Natural killer cell treated with Interleukin-12 subunit alpha and Interleukin-12 subunit beta and Interleukin-15 and Interleukin-18, amount 100 ng/mL, for 72 hours (primary cell): ENCODE measurements at regions not wholly inside any gene's neighbourhood (a gene's known extent, or its start where the extent isn't known, plus 50 kb on each side); places are given as distances from the start of the nearest gene placed in this dataset.

Source experiments
- ATAC-seq, 2 donors: fragments of 150-1000 bp; cut with Tn5 transposase in 1 of 2; sonication (Bioruptor Pico), chemical (Tn5 transposase) in 1 of 2; 2 replicates each; pipeline ENCODE4 v1.10.0; 2021
- DNase-seq: peaks from one replicate; pipeline ENCODE4 v3.0.0; 2022; ENCODE audit warnings: low spot score
- H3K27ac Mint-ChIP-seq, 2 donors: 1 replicate in 1 of 2; 2 replicates in 1 of 2; pipeline ENCODE4 v1.8.0; 2022; ENCODE audit warnings: mixed read lengths in 2 of 2, mild to moderate bottlenecking in 1 of 2, moderate library complexity in 1 of 2
- H3K27me3 Mint-ChIP-seq, 2 donors: 1 replicate in 1 of 2; 2 replicates in 1 of 2; pipeline ENCODE4 v1.8.0; 2022; ENCODE audit warnings: mixed read lengths in 2 of 2
- H3K36me3 Mint-ChIP-seq: one replicate; pipeline ENCODE4 v1.8.0; 2022; ENCODE audit warnings: mixed read lengths
- H3K4me1 Mint-ChIP-seq, 2 donors: 1 replicate in 1 of 2; 2 replicates in 1 of 2; pipeline ENCODE4 v1.8.0; 2022; ENCODE audit warnings: low read depth in 2 of 2, mixed read lengths in 2 of 2, mild to moderate bottlenecking in 1 of 2
- H3K4me3 Mint-ChIP-seq: one replicate; pipeline ENCODE4 v1.8.0; 2022; ENCODE audit warnings: mixed read lengths
- H3K9me3 Mint-ChIP-seq: 2 replicates; pipeline ENCODE4 v1.8.0; 2022; ENCODE audit warnings: mixed read lengths

DNA sequence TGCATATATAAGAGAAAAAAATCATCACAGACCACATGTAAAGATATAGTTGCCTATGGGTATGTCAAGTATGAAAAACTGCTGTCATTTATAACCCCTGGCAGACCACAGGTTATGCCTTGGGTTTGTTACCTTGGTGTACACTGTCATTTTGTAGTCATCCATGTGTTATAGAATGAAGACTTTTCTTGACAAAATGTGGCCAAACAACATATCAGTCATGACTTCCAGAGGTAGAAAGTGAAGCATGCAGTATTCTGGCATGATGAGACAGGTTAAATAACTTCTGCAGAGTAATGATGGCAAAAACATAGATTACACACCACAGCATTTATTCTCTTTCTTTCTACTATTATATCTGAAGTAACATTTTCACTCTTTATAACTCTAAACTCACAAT, 74.9 kb upstream of the NEUROD1 start:
- H3K9me3 Mint-ChIP-seq = peaks cover 3% of the 10 kb centered on the region
- DNase-seq = no peak
- no peaks in the 10 kb centered on the region for H3K36me3 Mint-ChIP-seq
- no peaks in the 10 kb centered on the region for H3K4me1 Mint-ChIP-seq
- no peak overlapping the region for H3K4me3 Mint-ChIP-seq
- no peak for ATAC-seq
- peaks cover 20 to 57% of the 10 kb centered on the region in 2 donors for H3K27me3 Mint-ChIP-seq
- no peak overlapping the region for H3K27ac Mint-ChIP-seq

DNA sequence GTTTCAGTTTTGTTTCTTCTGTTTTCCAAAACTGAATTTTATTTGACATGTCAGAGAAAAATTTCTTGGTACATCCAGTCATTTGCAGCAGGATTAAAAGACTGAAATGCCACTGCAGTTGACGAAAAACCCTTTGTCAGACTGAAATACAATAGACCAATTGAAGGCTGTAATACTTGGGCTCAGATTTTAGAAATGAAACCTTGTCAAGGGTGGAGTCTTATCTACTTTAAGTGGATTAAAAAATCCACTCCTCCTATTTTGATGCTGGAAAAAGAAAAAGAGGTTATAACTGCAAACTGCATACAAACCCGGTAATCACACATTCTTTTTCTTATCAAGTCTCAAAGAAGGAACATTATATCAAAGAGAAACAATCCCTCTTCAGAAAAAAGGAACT, 80.2 kb upstream of the NEUROD1 start:
- no peak overlapping the region for H3K27ac Mint-ChIP-seq
- no peak for ATAC-seq
- DNase-seq = no peak
- peaks cover 16 to 36% of the 10 kb centered on the region in 2 donors for H3K27me3 Mint-ChIP-seq
- H3K36me3 Mint-ChIP-seq = no peaks in the 10 kb centered on the region
- H3K4me1 Mint-ChIP-seq = no peaks in the 10 kb centered on the region
- no peak overlapping the region for H3K4me3 Mint-ChIP-seq
- peaks cover 3% of the 10 kb centered on the region for H3K9me3 Mint-ChIP-seq

DNA sequence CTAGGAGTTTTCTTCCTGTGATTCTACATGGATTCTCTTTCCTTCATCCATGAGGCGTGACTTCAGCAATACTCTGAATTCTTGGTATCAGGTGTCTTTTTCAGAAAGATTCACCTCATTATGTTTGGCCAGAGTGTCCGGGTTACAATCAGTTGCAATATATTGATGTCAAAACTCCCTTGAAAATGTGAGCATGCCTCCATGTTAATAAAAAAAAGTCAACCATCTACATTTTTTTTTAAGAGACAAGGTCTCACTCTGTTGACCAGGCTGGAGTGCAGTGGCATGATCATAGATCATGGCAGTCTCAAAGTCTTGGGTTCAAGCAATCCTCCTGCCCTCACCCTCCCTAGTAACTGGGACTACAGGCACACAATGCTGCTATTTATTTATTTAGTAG, 80.9 kb upstream of the NEUROD1 start:
- H3K4me3 Mint-ChIP-seq = no peak overlapping the region
- H3K9me3 Mint-ChIP-seq = peaks cover 3% of the 10 kb centered on the region
- ATAC-seq = no peak
- no peak overlapping the region for H3K27ac Mint-ChIP-seq
- no peaks in the 10 kb centered on the region for H3K4me1 Mint-ChIP-seq
- no peak for DNase-seq
- peaks cover 12 to 30% of the 10 kb centered on the region in 2 donors for H3K27me3 Mint-ChIP-seq
- no peaks in the 10 kb centered on the region for H3K36me3 Mint-ChIP-seq

DNA sequence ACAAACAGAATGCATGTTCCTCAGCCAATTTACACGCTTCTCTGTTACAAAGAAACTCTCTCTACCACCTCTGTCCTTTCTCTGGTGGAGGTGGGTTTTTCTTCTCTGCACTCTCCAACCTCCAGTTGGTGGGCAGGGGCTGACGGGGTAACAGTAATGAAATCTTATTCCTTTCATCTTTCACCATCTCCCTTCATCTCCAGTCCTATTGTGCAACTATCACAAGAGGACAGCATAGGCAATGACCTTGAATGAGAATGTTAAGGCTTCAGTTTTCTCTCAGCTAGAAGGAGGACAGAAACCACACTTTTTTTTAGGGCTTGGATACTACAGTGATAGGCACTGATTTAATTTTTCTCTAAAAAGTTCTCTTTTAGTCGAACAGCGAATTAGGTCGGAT, 81.7 kb upstream of the NEUROD1 start:
- H3K36me3 Mint-ChIP-seq = no peaks in the 10 kb centered on the region
- H3K27me3 Mint-ChIP-seq = peaks cover 11 to 26% of the 10 kb centered on the region in 2 donors
- no peak overlapping the region for H3K4me3 Mint-ChIP-seq
- no peak overlapping the region for H3K27ac Mint-ChIP-seq
- no peaks in the 10 kb centered on the region for H3K4me1 Mint-ChIP-seq
- ATAC-seq = no peak
- peaks cover 3% of the 10 kb centered on the region for H3K9me3 Mint-ChIP-seq
- no peak for DNase-seq

DNA sequence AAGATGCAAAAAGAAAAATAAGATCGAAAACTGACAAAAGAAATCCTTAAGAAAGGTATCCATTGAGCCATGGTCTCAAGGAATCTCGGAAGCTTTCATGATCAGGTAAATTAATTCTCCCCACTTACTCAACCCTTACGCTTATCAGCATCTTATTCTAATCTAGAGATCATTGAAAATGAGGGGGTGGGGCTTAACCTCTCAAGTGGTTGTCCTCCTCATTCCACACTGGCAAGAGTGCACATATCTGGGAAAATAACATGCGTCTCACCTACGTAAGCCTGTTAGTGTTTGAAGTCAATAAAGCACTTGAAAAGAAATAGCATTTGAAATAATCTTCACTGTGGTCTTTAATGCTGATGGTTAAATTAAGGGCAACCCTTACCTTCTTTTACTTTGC, 82.5 kb upstream of the NEUROD1 start:
- Mint-ChIP-seq H3K36me3 (no peaks in the 10 kb centered on the region), H3K27ac (no peak overlapping the region), H3K4me1 (no peaks in the 10 kb centered on the region), H3K4me3 (no peak overlapping the region), H3K27me3 (peaks cover 11 to 26% of the 10 kb centered on the region in 2 donors), H3K9me3 (peaks cover 3% of the 10 kb centered on the region)
- no peak for DNase-seq
- no peak for ATAC-seq

DNA sequence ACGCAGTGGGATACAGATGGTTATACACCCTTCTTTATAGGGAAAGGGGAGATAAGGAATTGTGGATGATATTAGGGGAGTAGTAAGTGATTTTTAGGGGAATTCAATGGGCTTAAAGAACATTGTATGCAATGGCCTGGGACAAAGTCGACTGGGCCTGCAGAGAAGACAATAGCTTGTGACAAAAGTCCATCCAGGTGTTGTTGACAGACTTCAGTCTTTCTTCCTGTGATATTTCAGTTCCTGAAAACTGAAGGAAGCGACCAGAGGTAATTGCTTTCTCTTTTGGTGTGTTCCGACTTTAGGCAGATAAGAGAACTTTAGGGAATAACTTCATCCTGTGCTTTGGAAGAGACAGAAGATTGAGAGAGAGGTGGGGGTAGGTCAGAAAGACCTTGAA, 83.1 kb upstream of the NEUROD1 start:
- ATAC-seq = no peak
- H3K27ac Mint-ChIP-seq = no peak overlapping the region

GRCh38 chr2:181764095-181764963, 84.0 kb upstream of the NEUROD1 start:
- Mint-ChIP-seq H3K27ac (no peak overlapping the region), H3K36me3 (no peaks in the 10 kb centered on the region), H3K4me1 (no peaks in the 10 kb centered on the region)

More for the DNA sequence above, 83.1 kb upstream of the NEUROD1 start:
- Mint-ChIP-seq H3K9me3 (peaks cover 3% of the 10 kb centered on the region), H3K4me1 (no peaks in the 10 kb centered on the region), H3K4me3 (no peak overlapping the region), H3K27me3 (peaks cover 11 to 24% of the 10 kb centered on the region in 2 donors), H3K36me3 (no peaks in the 10 kb centered on the region)
- DNase-seq = no peak

DNA sequence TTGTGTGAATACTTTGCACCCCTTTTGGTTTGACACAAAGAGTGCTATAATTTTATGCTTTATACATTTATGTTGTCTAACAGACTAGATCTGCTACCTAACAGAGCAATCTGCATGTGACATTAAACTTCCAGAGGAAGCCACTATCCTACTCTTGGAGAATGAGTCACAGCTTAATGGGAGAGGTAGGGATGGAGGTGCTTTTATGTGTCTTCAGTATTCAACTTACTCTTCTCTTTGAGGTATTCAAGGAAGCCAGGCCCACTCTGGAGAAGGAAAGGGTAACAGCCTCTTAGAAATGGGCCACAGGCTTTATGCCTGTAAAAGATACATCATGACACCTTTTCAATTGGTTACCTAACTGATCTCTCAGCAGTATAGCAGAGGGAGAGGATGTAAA, 85.8 kb upstream of the NEUROD1 start:
- Mint-ChIP-seq H3K27ac (no peak overlapping the region), H3K27me3 (peaks cover 7 to 23% of the 10 kb centered on the region in 2 donors), H3K4me1 (no peaks in the 10 kb centered on the region), H3K4me3 (no peak overlapping the region), H3K36me3 (no peaks in the 10 kb centered on the region), H3K9me3 (no peaks in the 10 kb centered on the region)
- no peak for ATAC-seq
- DNase-seq = no peak

More at GRCh38 chr2:181764095-181764963, 84.0 kb upstream of the NEUROD1 start:
- H3K9me3 Mint-ChIP-seq = peaks cover 3% of the 10 kb centered on the region
- H3K4me3 Mint-ChIP-seq = no peak overlapping the region
- peaks cover 7 to 18% of the 10 kb centered on the region in 2 donors for H3K27me3 Mint-ChIP-seq
- ATAC-seq (no peak), DNase-seq (no peak)

DNA sequence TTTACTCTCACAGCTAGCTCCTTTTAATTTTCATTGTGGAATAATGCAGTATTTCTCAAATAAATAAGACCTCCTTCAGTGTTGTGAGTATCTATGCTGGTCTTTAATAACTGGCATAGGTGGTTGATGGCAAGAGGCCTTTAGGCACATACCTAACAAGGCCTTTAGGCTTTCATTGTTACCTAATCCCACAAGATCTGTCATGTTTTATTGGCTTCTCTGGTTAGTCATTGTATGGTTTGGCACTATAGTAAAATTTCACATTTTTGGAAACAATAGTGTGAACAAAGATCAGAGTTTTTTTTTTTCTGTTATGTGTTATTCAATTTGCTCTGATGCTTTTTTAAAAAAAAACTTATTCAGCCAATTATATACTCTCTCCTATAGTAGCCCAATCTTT, 89.8 kb upstream of the NEUROD1 start:
- H3K9me3 Mint-ChIP-seq = no peaks in the 10 kb centered on the region
- no peak overlapping the region for H3K27ac Mint-ChIP-seq
- peaks cover 0 to 15% of the 10 kb centered on the region in 2 donors for H3K27me3 Mint-ChIP-seq
- peaks cover 0 to 2% of the 10 kb centered on the region in 2 donors for H3K4me1 Mint-ChIP-seq
- no peaks in the 10 kb centered on the region for H3K36me3 Mint-ChIP-seq
- no peak overlapping the region for H3K4me3 Mint-ChIP-seq
- DNase-seq = no peak
- no peak for ATAC-seq

DNA sequence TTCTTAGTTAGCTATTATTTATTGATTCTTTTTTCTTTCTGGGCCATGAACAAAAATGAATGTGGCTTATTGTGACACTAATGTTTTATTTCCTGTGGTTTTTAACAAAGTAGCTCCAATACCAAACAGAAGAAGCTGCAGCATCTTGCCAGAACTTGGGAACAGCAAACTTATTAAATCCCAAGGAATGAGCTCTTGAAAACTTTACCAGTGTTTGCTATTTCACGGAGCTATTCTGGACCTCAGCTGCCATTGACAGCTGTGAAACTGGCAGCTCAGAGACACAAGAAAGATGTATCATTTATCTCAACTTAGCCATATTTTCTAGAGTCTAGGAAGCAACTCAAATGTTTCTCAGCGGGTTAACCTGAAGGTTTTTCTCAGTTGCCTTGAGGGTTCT, 91.0 kb upstream of the NEUROD1 start:
- Mint-ChIP-seq H3K9me3 (no peaks in the 10 kb centered on the region), H3K27ac (no peak overlapping the region), H3K36me3 (no peaks in the 10 kb centered on the region), H3K4me1 (peaks cover 0 to 2% of the 10 kb centered on the region in 2 donors), H3K27me3 (peaks cover 0 to 15% of the 10 kb centered on the region in 2 donors), H3K4me3 (no peak overlapping the region)
- no peak for DNase-seq
- ATAC-seq = no peak

GRCh38 chr2:181772334-181772733, 92.0 kb upstream of the NEUROD1 start:
- Mint-ChIP-seq H3K36me3 (no peaks in the 10 kb centered on the region), H3K27me3 (peaks cover 0 to 15% of the 10 kb centered on the region in 2 donors), H3K4me1 (peaks cover 0 to 2% of the 10 kb centered on the region in 2 donors), H3K4me3 (no peak overlapping the region), H3K27ac (no peak overlapping the region), H3K9me3 (no peaks in the 10 kb centered on the region)
- DNase-seq = no peak
- no peak for ATAC-seq

GRCh38 chr2:181772777-181773176, 92.5 kb upstream of the NEUROD1 start:
- no peak for ATAC-seq
- H3K4me1 Mint-ChIP-seq = peaks cover 0 to 2% of the 10 kb centered on the region in 2 donors
- H3K4me3 Mint-ChIP-seq = no peak overlapping the region
- H3K27ac Mint-ChIP-seq = no peak overlapping the region
- DNase-seq = no peak
- H3K27me3 Mint-ChIP-seq = peaks cover 0 to 15% of the 10 kb centered on the region in 2 donors
- H3K9me3 Mint-ChIP-seq = no peaks in the 10 kb centered on the region
- H3K36me3 Mint-ChIP-seq = no peaks in the 10 kb centered on the region

DNA sequence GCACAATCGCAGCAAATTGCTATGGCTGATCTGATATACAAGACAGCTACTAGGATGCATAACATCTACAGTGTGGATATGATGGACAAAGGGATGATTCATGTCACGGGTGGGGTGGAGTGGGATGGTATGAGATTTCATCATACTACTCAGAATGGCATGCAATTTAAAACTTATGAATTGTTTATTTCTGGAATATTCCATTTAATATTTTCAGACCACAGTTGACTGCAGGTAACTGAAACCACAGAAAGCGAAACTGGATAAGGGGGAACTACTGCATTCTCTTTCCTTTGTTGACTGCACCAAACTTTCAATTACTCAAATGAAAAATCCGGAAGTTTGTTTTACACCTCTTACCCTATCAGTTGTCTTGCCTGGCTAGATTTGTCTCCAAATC, 94.4 kb upstream of the NEUROD1 start:
- Mint-ChIP-seq H3K9me3 (no peaks in the 10 kb centered on the region), H3K4me3 (no peak overlapping the region), H3K4me1 (peaks cover 0 to 4% of the 10 kb centered on the region in 2 donors), H3K27ac (no peak overlapping the region), H3K36me3 (no peaks in the 10 kb centered on the region), H3K27me3 (peaks cover 0 to 9% of the 10 kb centered on the region in 2 donors)
- ATAC-seq = no peak
- DNase-seq = no peak

GRCh38 chr2:181776336-181776735, 96.0 kb upstream of the NEUROD1 start:
- H3K9me3 Mint-ChIP-seq = no peaks in the 10 kb centered on the region
- peaks cover 0 to 6% of the 10 kb centered on the region in 2 donors for H3K27me3 Mint-ChIP-seq
- H3K36me3 Mint-ChIP-seq = no peaks in the 10 kb centered on the region
- DNase-seq = no peak
- H3K4me1 Mint-ChIP-seq = peaks cover 0 to 4% of the 10 kb centered on the region in 2 donors
- no peak overlapping the region for H3K27ac Mint-ChIP-seq
- no peak for ATAC-seq
- no peak overlapping the region for H3K4me3 Mint-ChIP-seq
